ENCODE measurements at regions not wholly inside any gene's neighbourhood (a gene's known extent, or its start where the extent isn't known, plus 50 kb on each side); places are given as distances from the start of the nearest gene placed in this dataset.

DNA sequence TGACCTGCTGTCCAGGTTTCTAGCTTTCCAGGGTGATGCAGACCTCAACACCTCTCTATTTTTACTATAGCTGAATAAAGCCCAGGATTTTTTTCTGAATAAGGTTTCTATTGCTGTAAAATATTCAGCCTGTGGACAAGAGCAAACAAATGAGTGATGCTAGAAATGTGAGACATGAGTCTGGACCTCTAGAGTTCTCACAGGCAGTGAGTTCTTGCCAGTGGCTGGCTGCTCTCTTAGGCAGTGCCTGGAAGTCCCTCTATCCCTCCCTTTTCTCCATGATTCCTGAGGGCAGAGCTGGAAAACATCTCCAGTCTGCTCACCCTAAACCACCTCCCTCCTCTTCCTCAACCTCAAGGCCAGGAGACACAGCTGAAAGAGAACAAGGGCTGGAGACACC is 793.8 kb upstream of the IGFBP3 start:
- CTCF ChIA-PET: no interaction called here
- Histone ChIP-seq H3K9ac (ENCODE audit: low read length) (no peak overlapping the region), H3K9me2 (ENCODE audit: insufficient read depth) (no peaks in the 10 kb centered on the region; the same call in 1 of the 2 replicates), H3K36me3 (ENCODE audit: control insufficient read depth in 1 of 2, insufficient read depth in 2 of 2, low read length in 2 of 2) (no peaks in the 10 kb centered on the region), H3K4me1 (ENCODE audit: control insufficient read depth in 1 of 2, insufficient read depth in 2 of 2, low read length in 2 of 2) (peaks cover 0 to 2% of the 10 kb centered on the region in 2 experiments; a peak in 1 of 4 replicates), H3K9me3 (ENCODE audit: control insufficient read depth in 1 of 2, insufficient read depth in 1 of 2, low read depth in 1 of 2, low read length in 2 of 2) (no peaks in the 10 kb centered on the region), H3K4me3 (replicated peaks in 1 of 2; ENCODE audit: low read depth in 1 of 2, low read length in 2 of 2) (no peak overlapping the region), H3K79me2 (ENCODE audit: insufficient read depth, low read length) (no peaks in the 10 kb centered on the region), H2AFZ (ENCODE audit: low read depth, low read length, poor library complexity, severe bottlenecking) (no peak overlapping the region), H4K20me1 (ENCODE audit: insufficient read depth) (no peaks in the 10 kb centered on the region), H3K27me3 (ENCODE audit: insufficient read depth, low read length) (no peaks in the 10 kb centered on the region), H3K27ac (ENCODE audit: low read depth, low read length) (no peak overlapping the region), H3K4me2 (ENCODE audit: low read length) (no peak overlapping the region)
- TF ChIP-seq CTCF (IDR thresholded peaks at IDR 0.05 in 2 of 3, conservative IDR thresholded peaks at IDR 0.05 in 1 of 3; ENCODE audit: borderline replicate concordance in 1 of 3, insufficient read depth in 1 of 3, low read depth in 2 of 3, low read length in 2 of 3) (no peak), RAD21 (IDR thresholded peaks at IDR 0.05; ENCODE audit: low read depth) (no peak), YY1 (IDR thresholded peaks at IDR 0.05; ENCODE audit: extremely low read depth, insufficient replicate concordance, low read depth, low read length) (no peak), ATF3 (IDR thresholded peaks at IDR 0.05) (no peak), SIN3A (IDR thresholded peaks at IDR 0.05; ENCODE audit: low read depth) (no peak), POLR2AphosphoS5 (IDR thresholded peaks at IDR 0.05; ENCODE audit: low read depth, low read length) (no peak), POLR2A (IDR thresholded peaks at IDR 0.05; ENCODE audit: borderline replicate concordance, extremely low read depth, insufficient read depth, insufficient read length) (no peak), EZH2 (IDR thresholded peaks at IDR 0.05) (no peak), EGR1 (IDR thresholded peaks at IDR 0.05; ENCODE audit: low read depth) (no peak), CEBPB (IDR thresholded peaks at IDR 0.05; ENCODE audit: low read depth) (no peak), ELF1 (IDR thresholded peaks at IDR 0.05; ENCODE audit: borderline replicate concordance, low read depth) (no peak), SRF (IDR thresholded peaks at IDR 0.05; ENCODE audit: low read depth) (no peak), MAX (IDR thresholded peaks at IDR 0.05) (no peak), EZH2phosphoT487 (IDR thresholded peaks at IDR 0.05; ENCODE audit: borderline replicate concordance) (no peak), JUND (IDR thresholded peaks at IDR 0.05) (no peak)
- POLR2A ChIA-PET: no interaction called here
- no peak for DNase-seq (ENCODE audit: low read depth, low spot score)
- ATAC-seq: no peak
- RAD21 ChIA-PET (ENCODE audit: low non-redundant PET in 1 of 2, low total read pairs in 2 of 2, uncharacterized antibody in 2 of 2, unreplicated experiment in 2 of 2): no interaction called here
- BruUV-seq (replicated peaks): no TSS peak
- intact Hi-C loops (cut with micrococcal nuclease): no loop called here
